ENCODE measurements at regions not wholly inside any gene's neighbourhood (a gene's known extent, or its start where the extent isn't known, plus 50 kb on each side); places are given as distances from the start of the nearest gene placed in this dataset.
"Not testable (repeated sequence)": the region's sequence is repeated elsewhere in the genome, so short reads cannot be mapped to it uniquely, and the experiment has no call there.

DNA sequence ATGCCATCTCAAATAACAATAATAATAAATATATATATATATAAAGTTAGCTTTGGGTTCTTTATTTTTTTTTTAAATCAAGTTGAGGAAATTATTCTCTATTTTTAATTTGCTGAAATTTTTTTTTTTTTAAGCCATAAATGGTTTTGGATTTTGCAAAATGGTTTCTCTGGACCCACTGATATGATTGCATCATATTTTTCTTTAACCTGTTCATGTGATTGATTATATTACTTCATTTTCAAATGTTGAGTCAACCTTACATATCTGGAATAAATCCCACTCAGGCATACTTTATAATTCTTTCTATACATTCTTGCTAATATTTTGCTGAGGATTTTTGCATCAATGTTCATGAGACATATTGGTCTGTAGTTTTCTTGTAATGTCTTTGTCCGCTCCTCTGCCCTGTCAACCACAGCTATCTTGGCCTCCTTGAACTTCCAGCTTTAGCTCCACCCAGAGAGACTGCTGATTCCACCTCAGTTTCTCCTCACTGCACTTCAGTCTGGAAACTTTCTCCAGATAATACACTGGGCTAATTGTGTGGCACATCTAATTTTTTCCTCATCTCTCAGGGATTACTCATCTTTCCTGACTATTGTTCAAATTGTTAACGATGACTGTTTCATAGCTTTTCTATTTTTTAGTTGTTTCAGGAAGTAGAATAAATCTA is 160.9 kb upstream of the GIMD1 start:
- DNase-seq (ENCODE audit: low read depth in 2 of 3, low spot score in 2 of 3), result no peak

DNA sequence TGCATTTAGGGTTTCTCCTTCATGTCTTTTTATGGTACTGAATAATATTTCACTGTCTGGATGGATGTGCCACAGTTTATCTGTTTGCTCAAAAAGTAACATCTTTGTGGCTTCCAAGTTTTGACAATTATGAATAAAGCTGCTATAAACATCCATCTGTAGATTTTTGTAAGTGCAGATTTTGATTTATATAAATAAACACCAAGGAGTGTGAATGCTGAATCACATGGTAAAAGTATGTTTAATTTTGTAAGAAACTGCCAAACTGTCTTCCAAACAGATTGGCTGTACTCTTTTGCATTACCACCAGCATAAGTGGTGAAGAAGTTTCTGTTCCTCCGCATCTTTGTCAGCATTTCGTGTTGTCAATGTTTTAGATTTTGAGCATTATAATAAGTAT is 158.7 kb upstream of the GIMD1 start:
- no peak for DNase-seq (ENCODE audit: low read depth in 2 of 3, low spot score in 2 of 3)

DNA sequence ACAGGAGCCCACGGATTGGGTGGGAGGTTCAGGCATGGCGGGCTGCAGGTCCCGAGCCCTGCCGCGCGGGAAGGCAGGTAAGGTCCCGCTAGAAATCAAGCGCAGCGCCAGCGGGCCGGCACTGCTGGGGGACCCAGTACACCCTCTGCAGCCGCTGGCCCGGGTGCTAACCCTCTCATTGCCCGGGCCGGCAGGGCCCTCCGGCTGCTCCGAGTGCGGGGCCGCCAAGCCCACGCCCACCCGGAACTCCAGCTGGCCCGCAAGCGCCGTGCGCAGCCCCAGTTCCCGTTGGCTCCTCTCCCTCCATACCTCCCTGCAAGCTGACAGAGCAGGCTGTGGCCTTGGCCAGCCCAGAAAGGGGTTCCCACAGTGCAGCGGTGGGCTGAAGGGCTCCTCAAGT is 156.8 kb upstream of the GIMD1 start:
- not testable (repeated sequence) for DNase-seq (ENCODE audit: low read depth in 2 of 3, low spot score in 2 of 3)

DNA sequence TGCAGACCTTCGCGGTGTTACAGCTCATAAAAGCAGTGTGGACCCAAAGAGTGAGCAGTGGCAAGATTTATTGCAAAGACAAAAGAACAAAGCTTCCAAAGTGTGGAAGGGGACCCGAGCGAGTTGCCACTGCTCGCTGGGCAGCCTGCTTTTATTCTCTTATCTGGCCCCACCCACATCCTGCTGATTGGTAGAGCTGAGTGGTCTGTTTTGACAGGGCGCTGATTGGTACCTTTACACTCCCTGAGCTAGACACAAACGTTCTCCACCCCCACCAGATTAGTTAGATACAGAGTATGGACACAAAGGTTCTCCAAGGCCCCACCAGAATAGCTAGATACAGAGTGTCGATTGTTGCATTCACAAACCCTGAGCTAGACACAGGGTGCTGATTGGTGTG is 156.2 kb upstream of the GIMD1 start:
- not testable (repeated sequence) for DNase-seq (ENCODE audit: low read depth in 2 of 3, low spot score in 2 of 3)

DNA sequence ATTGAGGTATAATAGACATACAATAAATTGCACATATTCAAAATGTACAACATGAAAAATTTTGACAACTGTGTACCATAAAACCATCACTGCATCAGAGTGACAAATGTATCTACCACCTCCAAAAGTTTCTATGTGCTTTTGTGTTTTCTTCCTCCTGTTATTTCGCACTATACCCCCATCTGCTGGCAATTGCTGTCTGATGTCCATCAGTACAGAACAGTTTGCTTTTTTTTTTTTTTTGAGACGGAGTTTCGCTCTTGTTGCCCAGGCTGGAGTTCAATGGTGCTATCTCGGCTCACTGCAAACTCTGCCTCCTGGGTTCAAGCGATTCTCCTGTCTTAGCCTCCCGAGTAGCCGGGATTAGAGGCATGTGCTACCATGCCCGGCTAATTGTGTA is 154.3 kb upstream of the GIMD1 start:
- DNase-seq (ENCODE audit: low read depth in 2 of 3, low spot score in 2 of 3), result no peak

DNA sequence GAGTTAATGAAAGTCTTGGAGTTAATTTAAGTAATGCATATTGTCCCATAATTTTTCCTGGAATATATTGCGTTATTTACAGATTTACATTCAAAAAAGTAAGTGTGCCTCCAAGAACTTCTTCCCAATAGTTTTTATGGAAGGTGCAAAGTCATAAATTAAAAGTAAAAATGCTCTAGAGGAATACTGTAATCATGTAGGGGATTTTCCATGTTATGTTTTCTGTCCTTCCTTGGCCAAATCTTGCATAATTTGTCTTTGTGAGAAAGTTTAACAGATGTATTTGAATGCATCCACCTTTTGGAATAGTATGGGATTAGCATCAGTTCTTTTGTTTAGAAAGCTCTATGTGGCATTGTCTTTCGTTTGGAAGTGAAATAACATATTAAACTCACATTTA is 144.1 kb upstream of the GIMD1 start:
- DNase-seq (ENCODE audit: low read depth in 2 of 3, low spot score in 2 of 3), result no peak

DNA sequence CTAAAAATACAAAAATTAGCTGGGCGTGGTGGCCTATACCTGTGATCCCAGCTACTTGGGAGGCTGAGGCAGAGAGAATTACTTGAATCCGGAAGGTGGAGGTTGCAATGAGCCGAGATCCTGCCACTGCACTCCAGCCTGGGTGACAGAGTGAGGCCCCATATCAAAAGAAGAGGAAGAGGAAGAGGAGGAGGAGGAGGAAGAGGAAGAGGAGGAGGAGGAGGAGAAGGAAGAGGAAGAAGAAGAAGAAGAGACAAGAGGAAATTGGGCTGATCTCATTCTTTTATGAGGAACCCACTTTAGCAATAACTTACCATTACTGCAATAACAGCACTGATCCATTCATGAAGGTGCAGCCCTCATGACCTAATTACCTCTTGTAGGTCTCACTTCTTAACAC is 138.9 kb upstream of the GIMD1 start:
- DNase-seq (ENCODE audit: low read depth in 2 of 3, low spot score in 2 of 3), result no peak

DNA sequence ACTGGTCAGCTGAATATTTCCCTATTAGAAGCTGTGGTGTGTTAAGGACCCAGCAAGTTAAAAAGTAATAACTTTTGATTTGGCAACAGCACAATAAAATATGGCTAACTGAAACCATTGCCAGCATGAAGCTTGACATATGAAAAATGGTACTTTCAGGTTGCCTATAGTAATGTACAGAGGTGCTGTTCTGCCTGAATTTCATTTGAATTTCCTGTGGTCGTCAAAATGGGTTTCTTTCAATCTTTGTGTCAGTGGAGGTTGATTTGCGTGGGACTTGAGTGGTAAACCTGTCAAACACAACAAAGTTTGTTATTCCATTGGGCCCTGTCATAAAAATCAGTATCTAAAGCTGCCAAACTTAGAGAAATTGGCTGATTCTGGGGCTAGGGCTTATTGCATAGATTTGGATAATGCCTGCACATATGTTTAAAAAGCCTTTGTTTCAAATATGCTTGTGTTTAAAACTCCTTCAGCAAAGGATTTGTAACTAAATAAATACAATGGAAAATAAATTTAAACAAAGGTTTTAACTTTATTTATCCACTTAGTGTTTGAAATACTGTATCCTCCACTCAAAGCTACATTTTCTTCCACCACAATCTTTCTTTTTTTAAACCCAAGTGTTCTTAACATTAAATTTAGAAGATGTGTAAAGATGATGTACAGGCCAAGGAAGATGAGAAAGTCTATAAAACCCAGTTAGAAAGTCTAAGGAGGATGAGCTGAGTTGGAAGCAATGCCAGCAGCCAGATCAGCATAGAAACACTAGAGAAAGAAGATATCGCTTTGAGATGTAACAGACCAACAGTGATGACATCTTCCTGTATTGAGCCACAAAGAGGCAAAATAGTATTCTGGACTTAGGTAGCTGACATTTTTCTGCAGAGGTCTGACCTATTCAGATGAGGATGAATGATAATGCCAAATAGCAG is 134.8 kb upstream of the GIMD1 start:
- no peak for DNase-seq (ENCODE audit: low read depth in 2 of 3, low spot score in 2 of 3)

DNA sequence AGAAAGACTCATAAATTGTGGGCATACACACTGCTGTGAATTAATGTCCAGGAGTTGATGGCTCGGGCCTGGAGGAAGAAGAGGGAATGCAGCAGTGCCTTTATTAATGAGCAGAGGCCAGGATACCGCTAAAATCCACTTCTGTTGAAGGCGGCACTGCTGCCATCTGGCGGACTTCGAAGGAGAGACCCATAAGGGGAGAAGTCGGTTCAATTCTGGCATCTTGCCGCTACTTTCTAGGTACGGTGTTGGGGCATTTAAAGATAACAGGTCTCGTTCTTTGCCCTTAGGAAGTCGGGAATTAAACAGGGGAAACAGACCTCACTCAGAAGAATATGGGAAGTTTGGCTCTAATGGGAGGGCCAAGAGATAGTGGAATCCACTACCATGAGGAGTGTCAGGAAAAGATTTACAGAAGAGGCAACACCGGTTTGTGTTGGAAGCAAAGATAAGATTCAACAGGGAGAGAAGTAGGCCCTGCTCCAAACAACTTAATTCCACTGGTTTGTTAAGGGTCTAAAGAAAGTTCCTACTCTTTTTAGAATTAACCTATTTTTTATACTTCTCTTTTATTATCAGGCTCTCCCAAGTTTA is 133.6 kb upstream of the GIMD1 start:
- peak in 1 of 3 experiments; percentile 3 for DNase-seq (ENCODE audit: low read depth in 2 of 3, low spot score in 2 of 3)

DNA sequence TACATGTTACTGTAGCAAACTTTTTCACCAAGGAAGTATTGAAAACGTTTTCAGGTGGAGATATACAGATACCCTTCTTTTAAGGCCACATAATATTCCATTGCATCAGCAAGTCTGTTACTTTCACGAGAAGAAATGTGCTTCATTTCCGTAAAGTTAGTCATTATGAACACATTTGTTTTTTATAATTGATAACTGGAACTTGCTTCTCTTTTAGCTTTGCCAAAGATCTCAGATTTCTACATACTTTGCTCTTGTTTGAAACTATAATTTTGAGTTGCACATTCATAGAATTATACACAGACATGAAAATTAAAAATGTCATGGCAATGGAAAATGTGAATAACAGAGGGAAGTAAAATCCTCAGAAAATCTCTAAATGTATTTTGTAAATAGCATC is 128.7 kb upstream of the GIMD1 start:
- no peak for DNase-seq (ENCODE audit: low read depth in 2 of 3, low spot score in 2 of 3)

DNA sequence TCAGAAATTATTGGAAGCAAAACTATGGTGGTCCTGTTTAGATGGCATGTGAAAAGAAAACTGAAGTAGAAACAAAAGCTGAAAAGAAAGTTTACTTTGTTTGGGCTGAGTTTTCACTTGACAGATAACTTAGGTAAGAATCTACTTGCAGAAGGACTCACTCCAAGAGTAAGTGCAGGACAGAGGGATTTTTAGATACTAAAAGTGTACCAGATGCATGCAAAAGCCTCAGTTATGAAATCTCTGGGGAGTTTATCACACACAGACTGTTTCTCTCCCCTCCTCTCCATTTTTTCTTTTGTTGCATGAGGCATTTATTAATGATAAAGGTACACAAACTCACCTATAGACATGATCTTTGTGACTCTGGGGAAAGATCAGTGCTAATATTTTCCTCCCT is 127.5 kb upstream of the GIMD1 start:
- DNase-seq (ENCODE audit: low read depth in 2 of 3, low spot score in 2 of 3), result no peak

DNA sequence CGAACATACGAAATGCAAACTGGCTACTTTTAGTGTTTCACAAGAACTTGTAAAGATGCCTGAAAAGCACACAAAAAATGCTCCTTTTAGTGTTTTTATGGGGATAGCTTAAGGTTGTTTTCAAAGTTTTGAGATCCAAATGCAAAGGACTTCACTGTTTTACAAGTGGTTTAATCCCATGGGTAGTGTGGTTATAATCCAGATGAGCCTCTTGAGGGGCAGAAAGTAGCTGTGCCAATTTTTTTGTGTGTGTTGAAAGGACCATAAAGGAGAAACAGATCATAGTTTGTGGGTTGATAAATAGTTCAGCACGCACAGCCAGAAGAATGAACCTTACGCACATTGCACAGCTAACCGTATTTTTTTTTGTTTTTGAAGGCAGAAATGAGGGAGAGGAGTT is 126.9 kb upstream of the GIMD1 start:
- DNase-seq (ENCODE audit: low read depth in 2 of 3, low spot score in 2 of 3), result no peak

DNA sequence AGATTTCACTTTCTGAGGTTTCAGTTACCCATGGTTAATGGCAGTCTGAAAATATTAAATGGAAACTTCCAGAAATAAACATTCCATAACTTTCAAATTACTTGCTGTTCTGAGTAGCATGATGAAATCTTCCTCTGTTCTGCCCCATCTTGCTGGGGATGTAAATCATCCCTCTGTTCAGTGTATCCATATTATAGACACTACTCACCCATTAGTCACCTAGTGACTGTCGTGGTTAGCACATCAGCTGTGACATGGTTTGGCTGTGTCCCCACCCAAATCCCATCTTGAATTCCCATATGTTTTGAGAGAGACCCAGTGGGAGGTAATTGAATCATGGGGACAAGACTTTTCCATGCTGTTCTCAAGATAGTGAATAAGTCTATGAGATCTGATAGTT is 125.5 kb upstream of the GIMD1 start:
- DNase-seq (ENCODE audit: low read depth in 2 of 3, low spot score in 2 of 3), result no peak

DNA sequence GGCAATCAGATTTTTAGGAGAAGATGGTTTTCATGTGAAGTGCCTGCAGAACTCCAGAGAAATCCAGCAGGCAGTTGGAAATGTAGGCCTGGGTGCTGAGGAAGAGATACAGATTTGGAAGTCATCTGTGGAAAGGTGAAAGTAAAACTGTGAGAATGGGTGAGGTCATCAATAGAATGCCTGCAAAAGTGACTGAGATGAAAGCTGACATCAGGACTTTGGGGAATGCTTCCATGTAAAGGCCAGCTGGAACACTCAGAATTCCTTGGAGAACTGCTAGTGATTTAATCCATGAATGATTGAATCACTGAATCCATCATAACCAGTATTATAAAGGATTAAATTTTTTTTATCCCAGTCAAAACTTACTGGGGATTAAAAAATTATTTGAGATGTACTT is 124.5 kb upstream of the GIMD1 start:
- no peak for DNase-seq (ENCODE audit: low read depth in 2 of 3, low spot score in 2 of 3)

DNA sequence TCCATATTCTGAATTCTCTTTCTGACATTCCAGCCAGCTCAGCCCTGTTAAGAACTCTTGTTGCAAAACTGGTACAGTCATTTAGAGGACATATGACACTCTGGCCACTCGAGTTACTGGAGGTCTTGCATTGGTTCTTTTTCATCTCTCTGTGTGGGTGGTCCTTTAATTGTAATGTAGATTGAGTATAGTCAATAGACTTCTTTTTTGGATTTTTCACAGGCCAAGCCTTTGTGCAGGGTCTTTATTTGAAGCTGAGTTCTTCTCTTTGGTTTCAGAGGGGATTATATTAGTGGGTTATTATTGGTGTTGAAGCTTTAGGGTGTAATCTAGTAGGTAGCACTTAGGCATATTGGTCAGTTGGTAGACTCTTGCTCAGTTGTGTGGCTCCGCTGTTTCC is 118.0 kb upstream of the GIMD1 start:
- DNase-seq (ENCODE audit: low read depth in 2 of 3, low spot score in 2 of 3), result no peak

DNA sequence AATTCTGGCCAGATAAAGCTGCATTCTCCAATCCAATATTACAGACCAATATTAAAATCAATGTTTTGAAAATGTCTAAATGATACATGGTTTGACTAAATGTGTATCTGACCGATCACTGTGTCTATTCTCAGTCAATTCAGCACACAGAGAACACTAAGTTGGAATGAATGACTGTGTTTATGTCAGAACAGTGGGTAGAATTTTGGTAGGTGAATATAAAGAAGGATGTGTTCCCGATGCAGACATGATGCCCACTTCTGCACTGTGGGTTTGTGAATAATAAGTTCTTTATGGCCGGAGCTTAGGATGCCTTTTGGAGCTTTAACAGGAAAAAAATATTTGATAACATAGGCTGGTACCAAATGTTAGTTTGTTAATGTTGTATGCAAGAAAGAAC is 113.2 kb upstream of the GIMD1 start:
- DNase-seq (ENCODE audit: low read depth in 2 of 3, low spot score in 2 of 3), result no peak

DNA sequence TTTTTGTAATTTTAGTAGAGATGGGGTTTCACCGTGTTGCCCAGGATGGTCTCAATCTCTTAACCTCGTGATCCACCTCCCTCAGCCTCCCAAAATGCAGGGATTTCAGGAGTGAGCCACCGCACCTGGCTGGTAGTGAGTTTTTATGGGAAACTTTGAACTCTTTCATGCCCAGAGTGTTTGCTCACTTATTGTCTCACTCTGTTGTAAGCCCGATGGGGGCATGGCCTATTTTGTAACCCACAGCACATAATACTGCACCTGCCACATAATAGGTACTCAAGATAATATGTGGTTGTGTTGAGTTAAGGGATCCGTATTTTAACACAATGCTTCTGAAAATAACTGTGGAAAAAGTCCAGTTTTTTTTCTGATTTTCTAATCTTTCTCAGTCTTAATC is 109.6 kb upstream of the GIMD1 start:
- no peak for DNase-seq (ENCODE audit: low read depth in 2 of 3, low spot score in 2 of 3)

DNA sequence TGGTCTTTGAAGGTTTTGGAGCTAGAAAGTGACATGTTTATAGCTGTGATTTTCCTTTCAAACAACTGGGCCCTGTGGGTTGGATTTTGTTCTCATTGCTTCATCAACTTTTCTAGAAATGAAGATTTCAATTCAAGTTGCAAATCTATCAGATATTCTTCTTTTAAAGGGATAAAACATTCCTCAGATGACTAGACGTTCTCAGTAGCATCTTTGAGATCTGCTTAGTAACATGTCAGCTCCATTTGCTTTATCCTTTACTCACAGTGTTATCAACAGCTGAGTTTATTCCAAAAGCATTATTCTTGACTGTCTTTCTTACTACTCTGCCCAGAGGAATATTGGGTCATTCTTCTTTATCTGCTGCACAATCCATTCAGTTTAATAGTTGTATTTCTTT is 108.2 kb upstream of the GIMD1 start:
- DNase-seq (ENCODE audit: low read depth in 2 of 3, low spot score in 2 of 3), result no peak

DNA sequence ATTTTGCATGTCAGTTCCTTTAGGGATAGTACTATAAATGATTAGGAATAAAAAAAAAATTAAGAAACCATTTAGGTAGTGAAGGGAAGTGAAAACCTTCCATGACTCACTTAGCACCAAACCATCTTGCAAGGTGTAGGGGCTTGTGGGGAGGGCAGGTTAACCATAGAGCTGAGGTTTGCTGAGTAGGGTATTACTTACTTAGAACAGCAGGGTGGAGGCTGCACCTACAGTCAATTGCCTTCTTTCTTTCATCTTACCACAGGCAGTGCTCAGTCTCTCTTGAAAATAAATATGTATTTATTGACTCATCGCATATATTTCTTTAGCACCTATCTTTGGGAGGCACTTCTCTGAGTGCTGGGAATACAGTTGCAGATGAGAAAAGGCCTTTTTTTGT is 104.9 kb upstream of the GIMD1 start:
- no peak for DNase-seq (ENCODE audit: low read depth in 2 of 3, low spot score in 2 of 3)

DNA sequence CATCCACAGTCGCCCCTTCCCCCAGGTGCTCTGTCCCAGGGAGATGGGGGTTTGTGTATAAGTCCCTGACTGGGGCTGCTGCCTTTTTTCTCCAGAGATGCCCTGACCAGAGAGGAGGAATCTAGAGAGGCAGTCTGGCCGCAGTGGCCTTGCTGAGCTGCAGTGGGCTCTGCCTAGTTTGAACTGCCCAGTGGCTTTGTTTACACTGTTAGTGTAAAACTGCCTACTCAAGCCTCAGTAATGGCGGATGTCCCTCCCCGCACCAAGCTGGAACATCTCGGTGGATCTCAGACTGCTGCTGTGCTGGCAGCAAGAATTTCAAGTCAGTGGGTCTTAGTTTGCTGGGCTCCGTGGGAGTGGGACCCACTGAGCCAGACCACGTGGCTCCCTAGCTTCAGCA is 102.6 kb upstream of the GIMD1 start:
- no peak for DNase-seq (ENCODE audit: low read depth in 2 of 3, low spot score in 2 of 3)

DNA sequence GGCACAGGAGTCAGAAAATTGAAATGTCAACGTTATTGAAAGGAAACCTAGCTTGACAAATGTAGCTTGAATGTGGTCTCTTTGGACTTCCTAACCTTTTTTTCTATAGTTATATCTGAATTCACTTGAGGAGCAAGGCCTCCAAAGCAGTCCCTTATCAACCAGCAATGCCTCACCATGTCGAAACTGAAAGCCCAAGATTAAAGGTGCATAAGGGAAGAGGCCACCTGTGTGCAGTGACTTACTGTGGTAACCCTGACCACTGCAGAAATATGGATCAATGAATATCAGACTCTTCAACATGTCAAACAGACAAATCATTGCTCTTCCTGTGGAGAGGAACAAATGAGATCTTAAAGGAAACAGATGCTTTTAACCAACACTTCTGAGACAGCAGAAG is 95.0 kb upstream of the GIMD1 start:
- no peak for DNase-seq (ENCODE audit: low read depth in 2 of 3, low spot score in 2 of 3)

DNA sequence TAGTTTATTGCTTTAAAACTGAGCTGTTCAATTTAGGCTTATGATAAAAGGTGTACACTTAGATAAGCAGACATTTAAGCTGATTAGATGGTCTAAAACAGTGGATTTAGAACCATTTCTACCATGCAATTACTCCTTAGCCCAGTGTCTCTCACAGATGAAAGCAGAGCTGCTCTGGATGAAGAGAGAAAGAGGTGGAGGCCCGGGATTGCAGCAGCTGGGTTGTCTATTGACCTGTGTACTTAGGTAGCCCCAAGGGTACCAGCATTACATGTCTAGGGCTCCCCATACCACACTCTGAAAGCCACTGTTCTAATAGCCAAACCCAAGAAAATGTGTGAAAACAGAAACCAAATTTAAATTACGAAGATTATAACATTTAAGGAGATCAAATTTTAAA is 86.0 kb upstream of the GIMD1 start:
- no peak for DNase-seq (ENCODE audit: low read depth in 2 of 3, low spot score in 2 of 3)

All from activated CD8-positive, alpha-beta memory T cell treated with anti-CD3 and anti-CD28 coated beads for 48 hours (primary cell).